ENCODE measurements at regions not wholly inside any gene's neighbourhood (a gene's known extent, or its start where the extent isn't known, plus 50 kb on each side); places are given as distances from the start of the nearest gene placed in this dataset.

DNA sequence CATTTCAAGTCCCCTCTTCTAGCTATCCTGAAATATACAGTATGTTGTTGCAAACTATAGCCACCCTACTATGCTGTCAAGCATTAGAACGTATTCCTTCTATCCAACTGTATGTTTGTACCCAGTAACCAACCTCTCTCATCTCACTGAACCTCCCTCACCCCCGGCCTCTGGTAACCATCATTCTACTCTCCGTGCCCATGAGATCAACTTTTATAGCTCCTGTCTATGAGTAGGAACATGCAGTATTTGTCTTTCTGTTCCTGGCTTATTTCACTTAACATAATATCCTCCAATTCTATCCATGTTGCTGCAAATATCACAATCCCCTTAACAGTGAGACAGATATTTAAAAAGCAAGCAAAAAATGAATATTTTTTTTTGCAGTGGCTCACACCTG, 196.9 kb downstream of the PAX1 start:
- FAIRE-seq (no peak), DNase-seq (ENCODE audit: insufficient read length, low spot score) (no peak)

- no peak for FAIRE-seq
- no peak for DNase-seq (ENCODE audit: insufficient read length, low spot score)
Measured at GRCh38 chr20:21901470-21902275, 196.2 kb downstream of the PAX1 start.

- FAIRE-seq (no peak), DNase-seq (ENCODE audit: insufficient read length, low spot score) (no peak)
Measured at GRCh38 chr20:21900431-21900830, 195.0 kb downstream of the PAX1 start.

DNA sequence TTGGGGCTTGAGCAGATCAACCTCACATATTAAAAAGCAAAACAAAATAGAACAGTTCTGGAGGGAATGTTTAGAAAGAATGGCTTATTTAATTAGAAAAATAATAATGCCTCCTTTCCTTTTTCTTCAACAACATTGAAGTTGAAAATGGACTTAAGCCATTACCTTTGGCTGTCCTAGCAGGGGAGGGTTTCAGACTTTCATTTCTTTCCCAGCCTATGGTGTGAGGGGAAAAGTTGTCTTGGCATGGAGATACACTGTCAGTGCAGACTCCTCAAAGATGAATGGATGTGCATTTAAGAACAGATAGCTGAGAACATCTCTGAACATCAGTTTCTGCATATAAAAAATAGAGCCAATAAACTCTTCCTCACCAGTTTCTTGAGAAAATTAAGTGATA, 169.5 kb downstream of the PAX1 start:
- DNase-seq (ENCODE audit: insufficient read length, low spot score) (no peak), FAIRE-seq (no peak)

GRCh38 chr20:21874127-21874526, 168.7 kb downstream of the PAX1 start:
- DNase-seq (ENCODE audit: insufficient read length, low spot score) (no peak), FAIRE-seq (no peak)

DNA sequence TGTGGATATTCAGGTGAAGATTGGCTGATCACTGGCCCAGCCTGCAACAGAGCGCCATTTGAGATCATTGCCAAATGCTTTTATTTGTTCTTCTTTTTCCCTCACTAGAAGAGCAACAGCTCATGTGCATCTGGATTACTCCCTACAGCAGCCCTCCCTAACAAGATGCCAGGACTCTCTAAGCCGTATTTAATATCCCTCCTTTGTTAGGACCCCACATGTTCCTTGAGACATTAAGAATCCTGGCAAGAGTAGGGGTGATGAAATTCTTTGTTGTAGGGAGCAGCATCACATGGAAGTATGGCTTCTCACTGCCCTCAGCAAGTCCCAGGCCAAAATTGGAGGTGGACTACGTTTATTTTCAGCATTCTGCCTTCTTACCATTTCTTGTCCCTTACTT, 167.8 kb downstream of the PAX1 start:
- DNase-seq (ENCODE audit: insufficient read length, low spot score) (no peak), FAIRE-seq (no peak)

DNA sequence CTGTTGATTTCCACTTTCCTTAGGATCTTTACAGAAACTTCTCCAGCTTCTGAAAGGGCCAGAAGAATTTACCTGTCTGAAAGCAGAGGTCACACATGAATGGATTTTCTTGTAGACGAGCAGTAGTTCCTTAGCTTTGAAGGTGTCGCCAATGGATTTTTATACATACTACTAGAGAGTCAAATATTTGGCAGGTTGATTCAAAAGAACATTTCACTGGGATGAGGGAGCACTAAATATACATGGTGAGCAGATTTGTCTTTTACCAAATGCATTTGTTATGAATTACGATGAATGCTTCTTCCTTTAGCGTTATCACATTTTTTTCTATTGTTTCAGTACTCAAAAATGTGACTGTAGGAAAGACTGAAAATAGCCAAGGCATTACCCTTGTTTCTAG, 162.3 kb downstream of the PAX1 start:
- DNase-seq (ENCODE audit: insufficient read length, low spot score) (no peak), FAIRE-seq (no peak)

DNA sequence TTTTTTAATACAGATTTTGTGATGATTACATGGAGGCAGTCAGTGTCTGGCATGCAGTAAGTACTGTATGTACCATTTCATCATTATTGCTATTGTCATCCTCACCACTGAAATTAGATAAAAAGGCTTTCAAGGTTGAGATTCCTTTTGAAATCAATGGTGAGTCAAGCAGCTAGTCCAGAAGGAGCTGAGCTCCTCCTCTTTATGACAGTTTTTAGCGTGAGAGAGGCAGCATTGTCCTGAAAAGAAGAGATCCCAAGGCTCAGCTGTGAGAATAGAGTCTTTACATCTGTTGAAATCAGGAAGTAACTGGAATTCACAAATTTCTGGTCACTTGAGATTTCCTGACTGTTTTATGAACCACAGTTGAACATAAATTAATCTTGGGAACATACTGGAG, 161.9 kb downstream of the PAX1 start:
- DNase-seq (ENCODE audit: insufficient read length, low spot score) (no peak), FAIRE-seq (no peak)

- DNase-seq (ENCODE audit: insufficient read length, low spot score) (no peak), FAIRE-seq (no peak)
Measured at GRCh38 chr20:21862956-21863355, 157.5 kb downstream of the PAX1 start.

GRCh38 chr20:21862259-21862946, 156.9 kb downstream of the PAX1 start:
- DNase-seq (ENCODE audit: insufficient read length, low spot score): no peak
- no peak for FAIRE-seq

- FAIRE-seq: no peak
- DNase-seq (ENCODE audit: insufficient read length, low spot score): no peak
Measured at GRCh38 chr20:21840991-21841390, 135.5 kb downstream of the PAX1 start.

DNA sequence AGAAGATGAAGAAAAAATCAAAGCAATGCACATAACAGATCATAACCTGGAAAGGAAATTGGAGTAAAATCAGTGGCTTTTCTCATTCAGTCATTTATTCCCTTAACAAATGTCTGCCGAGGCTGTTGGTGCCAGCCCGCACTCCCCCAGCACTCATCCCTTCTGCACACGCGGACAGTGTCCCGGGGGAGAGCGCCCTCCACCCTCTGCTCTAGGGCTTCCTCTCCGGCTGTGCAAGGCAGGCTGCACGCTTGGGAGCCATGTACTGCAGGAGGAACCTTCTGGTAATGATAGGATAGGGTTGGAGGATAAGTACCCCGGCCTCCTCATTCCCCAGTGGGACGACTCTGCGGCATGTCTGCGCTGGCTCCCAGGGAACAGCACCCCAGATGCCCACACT, 134.5 kb downstream of the PAX1 start:
- no peak for FAIRE-seq
- DNase-seq (ENCODE audit: insufficient read length, low spot score): no peak

DNA sequence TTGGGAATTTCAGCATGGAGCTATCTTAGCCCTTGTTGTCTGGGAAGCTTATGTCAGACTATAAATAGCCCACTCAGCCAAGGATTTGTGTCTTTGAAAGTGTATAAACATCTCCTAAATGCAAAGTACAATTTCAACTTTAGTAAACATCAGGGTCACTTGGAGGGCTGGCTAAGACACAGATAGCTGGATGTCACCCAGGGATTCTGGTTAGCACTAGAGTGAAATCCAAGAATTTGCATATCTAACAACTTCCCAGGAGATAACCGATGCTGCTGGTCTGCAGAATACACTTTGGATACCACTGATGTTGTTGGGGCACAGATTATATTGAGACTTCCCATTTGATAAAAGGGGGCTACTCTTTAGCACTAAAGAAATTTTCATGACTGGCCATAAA, 130.9 kb downstream of the PAX1 start:
- no peak for FAIRE-seq
- no peak for DNase-seq (ENCODE audit: insufficient read length, low spot score)

GRCh38 chr20:21835042-21835441, 129.6 kb downstream of the PAX1 start:
- DNase-seq (ENCODE audit: insufficient read length, low spot score) (no peak), FAIRE-seq (no peak)

DNA sequence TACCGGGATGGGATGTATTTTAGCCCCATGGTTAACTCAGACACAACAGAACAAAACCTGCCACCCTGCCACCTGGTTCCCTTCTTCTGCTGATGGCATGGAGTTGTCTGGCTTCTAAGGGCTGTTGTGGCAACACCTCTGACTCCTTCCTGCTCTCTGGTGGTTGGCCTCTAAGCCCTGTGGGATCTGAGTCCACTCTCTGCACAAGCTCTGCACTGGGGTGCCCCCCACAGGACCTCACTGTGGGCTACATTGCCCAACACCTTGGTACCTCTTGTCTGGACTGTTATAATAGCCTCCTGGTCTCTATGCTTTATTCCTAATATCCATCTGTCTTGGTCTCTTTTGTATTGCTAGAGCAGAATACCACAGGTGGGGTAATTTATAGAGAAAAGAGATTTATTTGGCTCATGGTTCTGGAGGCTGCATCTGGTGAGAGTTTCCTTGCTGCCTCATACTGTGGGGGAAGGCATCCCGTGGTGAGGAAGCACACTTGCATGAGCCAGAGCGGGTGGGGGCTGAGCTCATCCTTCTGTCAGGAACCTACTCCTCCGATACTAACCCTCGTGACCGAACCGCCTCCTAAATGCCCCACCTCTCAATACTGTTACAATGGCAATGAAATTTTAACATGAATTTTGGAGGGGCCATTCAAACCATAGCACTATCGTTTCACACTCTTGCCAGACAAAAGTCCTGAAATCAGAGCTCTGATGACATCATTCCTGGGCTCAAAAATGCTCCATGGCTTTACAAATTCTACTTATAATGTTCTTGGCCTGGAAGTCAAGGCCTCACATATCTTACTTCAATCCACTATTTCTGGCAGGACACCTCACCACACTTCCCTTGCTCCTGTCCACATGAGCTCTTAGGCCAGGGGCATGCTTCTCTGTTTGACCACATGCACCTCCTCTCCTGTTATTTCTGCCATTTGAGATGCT, 127.2 kb downstream of the PAX1 start:
- FAIRE-seq (no peak), DNase-seq (ENCODE audit: insufficient read length, low spot score) (no peak)

DNA sequence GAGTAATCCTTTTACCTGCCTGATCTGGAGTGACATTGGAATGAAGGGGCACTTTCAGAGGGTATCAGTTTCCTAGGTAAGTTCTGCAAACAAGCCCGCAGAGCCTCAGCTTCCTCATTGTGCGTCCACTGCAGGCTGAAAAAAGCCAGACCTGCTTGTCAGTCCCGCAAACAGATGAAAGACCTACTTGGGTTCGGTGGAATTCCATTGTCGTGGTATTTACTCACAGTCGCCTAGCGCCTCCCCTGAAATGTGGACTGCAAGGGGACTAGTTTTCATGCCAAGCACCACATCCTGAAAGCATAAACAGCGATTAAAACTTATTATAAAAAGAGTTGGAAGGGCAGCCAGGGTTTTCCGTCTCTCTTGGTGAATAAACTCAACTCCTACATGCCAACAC, 121.5 kb downstream of the PAX1 start:
- no peak for DNase-seq (ENCODE audit: insufficient read length, low spot score)
- FAIRE-seq: no peak

GRCh38 chr20:21821358-21821757, 115.9 kb downstream of the PAX1 start:
- DNase-seq (ENCODE audit: insufficient read length, low spot score) (no peak), FAIRE-seq (no peak)

- no peak for FAIRE-seq
- no peak for DNase-seq (ENCODE audit: insufficient read length, low spot score)
Measured at GRCh38 chr20:21820688-21821087, 115.2 kb downstream of the PAX1 start.

GRCh38 chr20:21820045-21820444, 114.6 kb downstream of the PAX1 start:
- no peak for FAIRE-seq

GRCh38 chr20:21812379-21812778, 106.9 kb downstream of the PAX1 start:
- FAIRE-seq (no peak), DNase-seq (ENCODE audit: insufficient read length, low spot score) (no peak)

More at GRCh38 chr20:21820045-21820444, 114.6 kb downstream of the PAX1 start:
- DNase-seq (ENCODE audit: insufficient read length, low spot score): no peak

GRCh38 chr20:21809961-21810523, 104.6 kb downstream of the PAX1 start:
- no peak for DNase-seq (ENCODE audit: insufficient read length, low spot score)
- no peak for FAIRE-seq
